ENCODE measurements at regions not wholly inside any gene's neighbourhood (a gene's known extent, or its start where the extent isn't known, plus 50 kb on each side); places are given as distances from the start of the nearest gene placed in this dataset.

DNA sequence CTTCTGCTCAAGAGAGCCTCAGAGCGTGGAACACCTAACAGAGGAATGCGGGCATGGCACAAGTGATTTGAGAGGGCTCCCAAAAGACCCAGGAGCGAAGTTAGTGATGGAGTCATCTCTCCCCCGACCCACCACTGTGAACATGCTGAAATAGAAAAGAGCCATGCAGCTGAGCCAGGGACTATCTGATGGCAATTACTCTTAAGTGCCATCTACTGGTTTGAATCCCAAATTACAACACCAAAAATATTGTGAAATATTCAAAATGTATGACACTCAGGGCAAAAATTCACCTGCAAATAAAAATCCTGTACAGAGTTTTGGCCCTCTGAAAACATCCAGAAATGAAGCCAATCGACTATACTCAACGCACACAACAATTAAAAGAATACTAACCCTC lies 2038.9 kb upstream of the ADGRL3 start:
- POLR2A ChIA-PET = no interaction called here
- CTCF ChIA-PET = no interaction called here
- no peaks in the 10 kb centered on the region for H4K20me1 ChIP-seq (replicated peaks; ENCODE audit: control insufficient read depth, extremely low read depth, insufficient read depth, low read length)
- BruUV-seq (replicated peaks) = no TSS peak
- H3K9me3 ChIP-seq (replicated peaks; ENCODE audit: control insufficient read depth, insufficient read depth, low read length) = peaks cover 3% of the 10 kb centered on the region
- H3K27me3 ChIP-seq (ENCODE audit: control insufficient read depth in 2 of 2, insufficient read depth in 2 of 2, low read length in 2 of 2) = no peaks in the 10 kb centered on the region
- TF ChIP-seq GATA2 (IDR thresholded peaks at IDR 0.05; ENCODE audit: insufficient read depth, insufficient read length, low read depth, low read length) = no peak
- no peak for TF ChIP-seq MYC (IDR thresholded peaks at IDR 0.05; ENCODE audit: low read depth, low read length)
- TF ChIP-seq, protein P1, sequence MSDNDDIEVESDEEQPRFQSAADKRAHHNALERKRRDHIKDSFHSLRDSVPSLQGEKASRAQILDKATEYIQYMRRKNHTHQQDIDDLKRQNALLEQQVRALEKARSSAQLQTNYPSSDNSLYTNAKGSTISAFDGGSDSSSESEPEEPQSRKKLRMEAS (IDR thresholded peaks at IDR 0.05; ENCODE audit: insufficient read depth, insufficient read length) = no peak
- TF ChIP-seq FOS (IDR thresholded peaks at IDR 0.05; ENCODE audit: borderline replicate concordance, insufficient read depth, low read length) = no peak
- no peak for TF ChIP-seq JUN (IDR thresholded peaks at IDR 0.05; ENCODE audit: borderline replicate concordance, insufficient read depth, insufficient read length, low read depth)
- H3K9me1 ChIP-seq (replicated peaks; ENCODE audit: control insufficient read depth, extremely low read depth, insufficient read depth, low read length) = no peaks in the 10 kb centered on the region
- no peak overlapping the region for H3K4me2 ChIP-seq (ENCODE audit: insufficient read depth, low read length)
- H3K4me3 ChIP-seq (replicated peaks in 1 of 3; ENCODE audit: insufficient read depth in 1 of 3, low read depth in 1 of 3, low read length in 3 of 3) = no peak overlapping the region
- no peaks in the 10 kb centered on the region for H3K79me2 ChIP-seq (ENCODE audit: control insufficient read depth, insufficient read depth, low read length)
- no peak overlapping the region for H2AFZ ChIP-seq (ENCODE audit: low read depth, low read length)
- no peaks in the 10 kb centered on the region for H3K36me3 ChIP-seq (ENCODE audit: control insufficient read depth in 2 of 2, extremely low read depth in 1 of 2, insufficient read depth in 2 of 2, low read length in 2 of 2)
- no peaks in the 10 kb centered on the region for H3K4me1 ChIP-seq (ENCODE audit: control insufficient read depth, extremely low read depth, insufficient read depth, low read length)
- dilution Hi-C loops (cut with MboI; ENCODE audit: extremely low pct_ligation_motif_present, low sequenced_read_pairs) (no loop called here), intact Hi-C loops (cut with micrococcal nuclease) (no loop called here)
- no peak for FAIRE-seq
- H3K27ac ChIP-seq (ENCODE audit: insufficient read depth, low read depth, low read length) = no peak overlapping the region
- no peak for DNase-seq (ENCODE audit: low read depth, low spot score)
- H3K9ac ChIP-seq (replicated peaks; ENCODE audit: extremely low read depth, insufficient read depth, low read length) = no peak overlapping the region

DNA sequence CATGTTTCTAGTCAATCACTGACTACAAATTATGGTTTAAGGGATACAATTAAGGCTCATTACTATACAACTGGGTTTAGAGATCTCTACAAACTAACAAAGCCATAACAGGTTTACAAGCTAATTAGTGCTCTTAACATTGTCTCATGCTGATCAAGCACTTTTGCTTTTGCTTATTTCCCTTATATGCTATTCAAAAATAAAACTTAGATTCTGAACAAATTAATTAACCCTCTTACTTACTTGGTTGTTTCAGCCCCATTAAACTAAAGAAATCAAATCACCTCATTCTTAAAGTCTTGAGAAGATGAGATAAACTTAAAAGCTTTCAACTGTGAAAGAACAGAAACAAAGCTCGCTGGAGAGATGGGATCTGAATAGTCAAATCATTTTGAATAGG lies 2024.5 kb upstream of the ADGRL3 start:
- no peak overlapping the region for H2AFZ ChIP-seq (ENCODE audit: low read depth, low read length)
- DNase-seq (ENCODE audit: low read depth, low spot score) (no peak), FAIRE-seq (no peak)
- dilution Hi-C loops (cut with MboI; ENCODE audit: extremely low pct_ligation_motif_present, low sequenced_read_pairs) (no loop called here), intact Hi-C loops (cut with micrococcal nuclease) (no loop called here)
- ChIA-PET POLR2A (no interaction called here), CTCF (no interaction called here)
- H3K27ac ChIP-seq (ENCODE audit: insufficient read depth, low read depth, low read length) = no peak overlapping the region
- H3K79me2 ChIP-seq (ENCODE audit: control insufficient read depth, insufficient read depth, low read length) = no peaks in the 10 kb centered on the region
- BruUV-seq (replicated peaks) = no TSS peak
- H3K4me1 ChIP-seq (ENCODE audit: control insufficient read depth, extremely low read depth, insufficient read depth, low read length) = no peaks in the 10 kb centered on the region
- no peak overlapping the region for H3K4me3 ChIP-seq (replicated peaks in 1 of 3; ENCODE audit: insufficient read depth in 1 of 3, low read depth in 1 of 3, low read length in 3 of 3)
- H3K9me1 ChIP-seq (replicated peaks; ENCODE audit: control insufficient read depth, extremely low read depth, insufficient read depth, low read length) = no peaks in the 10 kb centered on the region
- H3K27me3 ChIP-seq (ENCODE audit: control insufficient read depth in 2 of 2, insufficient read depth in 2 of 2, low read length in 2 of 2) = no peaks in the 10 kb centered on the region
- no peak overlapping the region for H3K4me2 ChIP-seq (ENCODE audit: insufficient read depth, low read length)
- TF ChIP-seq MYC (IDR thresholded peaks at IDR 0.05; ENCODE audit: low read depth, low read length) (no peak), JUN (IDR thresholded peaks at IDR 0.05; ENCODE audit: borderline replicate concordance, insufficient read depth, insufficient read length, low read depth) (no peak), POLR2A (IDR thresholded peaks at IDR 0.05; ENCODE audit: low read depth, low read length) (no peak), GATA2 (IDR thresholded peaks at IDR 0.05; ENCODE audit: insufficient read depth, insufficient read length, low read depth, low read length) (no peak), POLR2AphosphoS5 (IDR thresholded peaks at IDR 0.05; ENCODE audit: insufficient read depth, low read depth, low read length) (no peak)
- TF ChIP-seq, protein P2, sequence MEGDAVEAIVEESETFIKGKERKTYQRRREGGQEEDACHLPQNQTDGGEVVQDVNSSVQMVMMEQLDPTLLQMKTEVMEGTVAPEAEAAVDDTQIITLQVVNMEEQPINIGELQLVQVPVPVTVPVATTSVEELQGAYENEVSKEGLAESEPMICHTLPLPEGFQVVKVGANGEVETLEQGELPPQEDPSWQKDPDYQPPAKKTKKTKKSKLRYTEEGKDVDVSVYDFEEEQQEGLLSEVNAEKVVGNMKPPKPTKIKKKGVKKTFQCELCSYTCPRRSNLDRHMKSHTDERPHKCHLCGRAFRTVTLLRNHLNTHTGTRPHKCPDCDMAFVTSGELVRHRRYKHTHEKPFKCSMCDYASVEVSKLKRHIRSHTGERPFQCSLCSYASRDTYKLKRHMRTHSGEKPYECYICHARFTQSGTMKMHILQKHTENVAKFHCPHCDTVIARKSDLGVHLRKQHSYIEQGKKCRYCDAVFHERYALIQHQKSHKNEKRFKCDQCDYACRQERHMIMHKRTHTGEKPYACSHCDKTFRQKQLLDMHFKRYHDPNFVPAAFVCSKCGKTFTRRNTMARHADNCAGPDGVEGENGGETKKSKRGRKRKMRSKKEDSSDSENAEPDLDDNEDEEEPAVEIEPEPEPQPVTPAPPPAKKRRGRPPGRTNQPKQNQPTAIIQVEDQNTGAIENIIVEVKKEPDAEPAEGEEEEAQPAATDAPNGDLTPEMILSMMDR (IDR thresholded peaks at IDR 0.05; ENCODE audit: extremely low read depth in 1 of 2, insufficient read depth in 1 of 2, low read depth in 1 of 2, low read length in 2 of 2) = no peak
- TF ChIP-seq, protein P1 (IDR thresholded peaks at IDR 0.05; ENCODE audit: insufficient read depth, insufficient read length) = no peak
- H3K36me3 ChIP-seq (ENCODE audit: control insufficient read depth in 2 of 2, extremely low read depth in 1 of 2, insufficient read depth in 2 of 2, low read length in 2 of 2) = no peaks in the 10 kb centered on the region
- no peak overlapping the region for H3K9ac ChIP-seq (replicated peaks; ENCODE audit: extremely low read depth, insufficient read depth, low read length)
- no peaks in the 10 kb centered on the region for H4K20me1 ChIP-seq (replicated peaks; ENCODE audit: control insufficient read depth, extremely low read depth, insufficient read depth, low read length)
- peaks cover 9% of the 10 kb centered on the region for H3K9me3 ChIP-seq (replicated peaks; ENCODE audit: control insufficient read depth, insufficient read depth, low read length)
